DMS153 treated with DMSO at 0.1 percent for 48 hours (cell line): ENCODE measurements at regions not wholly inside any gene's neighbourhood (a gene's known extent, or its start where the extent isn't known, plus 50 kb on each side); places are given as distances from the start of the nearest gene placed in this dataset.
A peak's percentile ranks its signal among the peaks of the same experiment; 100 is the strongest.
"Not testable (repeated sequence)": the region's sequence is repeated elsewhere in the genome, so short reads cannot be mapped to it uniquely, and the experiment has no call there.

Experiments
- DNase-seq: peaks from one replicate; lab custom pipeline; 2025; ENCODE audit not compliant: unreplicated experiment; lab: John Stamatoyannopoulos, UW

DNA sequence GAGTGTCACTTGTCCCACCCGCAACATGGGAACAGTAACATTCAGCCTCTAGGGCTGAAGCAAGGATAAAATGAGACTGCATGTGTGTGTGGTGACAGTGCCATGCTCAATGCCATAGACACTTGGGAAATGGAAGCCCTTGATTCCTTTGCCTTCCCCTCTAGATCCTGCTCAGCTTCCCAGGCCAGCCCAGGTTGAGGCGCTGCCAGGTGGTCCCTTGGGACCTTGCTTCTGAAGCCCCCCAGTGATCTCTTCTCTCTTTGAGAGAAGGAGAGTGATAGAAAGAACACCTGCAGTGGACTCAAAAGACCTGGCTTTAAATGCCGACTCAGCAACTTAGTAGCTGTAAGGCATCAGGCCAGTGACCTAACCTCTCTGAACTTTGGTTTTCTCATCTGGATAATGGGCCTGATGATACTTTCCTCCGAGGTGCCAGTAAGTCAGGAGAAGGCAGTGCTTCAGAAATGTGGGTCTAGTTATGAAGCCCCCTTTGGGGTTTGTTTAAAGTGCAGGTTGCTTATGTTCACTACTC lies 144.5 kb downstream of the RPLP1 start:
- DNase-seq = no peak

DNA sequence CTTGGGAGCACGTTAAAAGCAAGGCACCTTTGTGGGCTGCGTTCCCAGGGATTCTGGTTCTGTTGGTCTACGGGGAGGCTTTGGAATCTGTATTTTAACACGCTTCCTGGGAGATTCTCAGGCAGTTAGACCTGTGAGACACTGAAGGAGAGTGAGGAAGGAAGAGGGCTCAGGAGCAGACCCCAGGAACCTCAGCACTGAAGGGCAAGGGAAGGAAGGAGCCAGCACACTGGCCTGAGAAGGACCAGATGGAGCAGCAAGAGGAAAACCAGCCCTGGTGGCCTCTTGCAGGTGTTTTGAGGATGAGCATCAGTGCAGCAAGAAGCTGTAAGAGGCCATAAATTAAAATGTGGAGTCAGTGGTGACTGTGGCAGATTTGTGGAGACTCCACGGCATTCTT lies 146.7 kb downstream of the RPLP1 start:
- DNase-seq = no peak

DNA sequence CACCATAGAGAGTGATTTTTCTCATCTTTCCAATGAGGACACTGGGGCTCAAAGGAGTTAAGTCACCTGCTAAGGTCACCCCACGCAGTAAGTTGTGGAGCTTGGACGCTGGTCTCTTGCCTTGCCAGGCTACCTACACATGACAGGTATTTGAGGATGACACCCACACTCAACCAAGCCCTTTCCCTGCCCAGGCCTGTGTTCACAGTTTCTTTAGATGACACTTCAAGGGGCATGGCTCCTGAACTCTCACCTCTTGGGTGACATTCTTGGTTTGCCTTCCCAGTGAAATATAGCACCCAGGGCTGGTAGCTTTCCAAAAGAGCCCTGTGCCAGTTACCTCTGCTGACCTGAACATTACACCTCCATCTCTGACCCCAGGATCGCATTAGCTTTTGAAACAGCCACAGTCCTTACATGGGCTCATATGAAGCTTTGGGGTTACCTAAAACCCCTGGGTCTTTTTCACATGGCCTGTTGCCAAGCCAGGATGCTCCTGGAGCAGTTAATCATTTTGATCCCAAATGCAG lies 148.0 kb downstream of the RPLP1 start:
- DNase-seq = no peak

DNA sequence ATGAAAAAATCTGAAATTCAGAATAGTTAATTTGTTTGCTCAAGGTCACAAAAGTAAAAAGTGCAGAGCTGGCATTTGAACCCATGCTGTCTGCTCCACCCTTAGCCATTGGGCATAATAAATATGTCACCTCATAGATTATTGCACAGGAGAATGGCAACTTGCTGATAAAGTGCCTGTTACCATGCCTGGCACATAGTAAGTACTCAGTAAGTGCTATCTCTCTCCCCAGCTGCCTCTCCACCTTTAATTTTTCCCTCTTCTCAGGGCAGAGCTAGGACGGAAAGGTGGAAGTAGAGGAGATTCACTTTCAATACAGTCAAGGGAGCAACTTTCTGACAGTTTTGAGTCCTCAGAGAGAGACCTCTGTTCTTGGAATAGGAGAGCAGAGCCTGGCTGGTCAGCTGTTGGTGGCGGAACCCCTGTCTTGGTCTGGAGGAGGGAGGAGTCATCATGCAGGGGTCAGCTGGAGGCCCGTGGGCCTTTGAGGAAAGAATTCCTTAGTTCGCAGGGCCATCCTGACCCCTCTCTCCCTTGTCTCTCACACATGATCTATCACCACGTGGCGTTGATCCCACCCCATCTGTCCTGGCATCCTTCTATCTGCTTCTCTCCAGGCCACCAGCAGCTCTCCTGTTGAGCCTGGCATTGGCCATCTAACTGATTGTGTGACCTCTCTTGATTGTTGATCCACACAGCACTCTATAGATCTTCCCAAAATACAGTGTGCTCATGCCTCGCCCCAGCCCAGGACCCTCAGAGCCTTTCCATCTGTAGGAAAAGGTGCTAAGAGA lies 149.3 kb downstream of the RPLP1 start:
- DNase-seq = no peak

DNA sequence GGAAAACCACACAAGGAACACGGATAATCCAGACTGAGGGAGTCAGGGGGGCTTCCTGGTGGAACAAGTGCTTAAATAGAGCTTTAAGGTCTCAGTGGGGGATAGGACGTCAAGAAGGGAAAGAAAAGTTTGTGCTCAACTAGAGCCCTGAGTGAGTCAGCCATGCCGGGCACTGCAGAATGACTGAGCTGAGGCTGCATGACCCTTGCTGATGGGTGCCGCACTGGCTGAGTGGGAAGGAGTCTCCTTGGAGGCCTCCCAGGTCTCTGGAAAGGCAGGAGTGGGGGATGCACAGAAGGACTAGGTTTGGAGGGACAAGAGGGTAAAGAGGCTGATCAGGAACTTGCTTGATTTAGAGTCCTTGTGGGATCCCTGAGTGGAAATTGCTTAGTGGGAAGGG lies 150.3 kb downstream of the RPLP1 start:
- no peak for DNase-seq

DNA sequence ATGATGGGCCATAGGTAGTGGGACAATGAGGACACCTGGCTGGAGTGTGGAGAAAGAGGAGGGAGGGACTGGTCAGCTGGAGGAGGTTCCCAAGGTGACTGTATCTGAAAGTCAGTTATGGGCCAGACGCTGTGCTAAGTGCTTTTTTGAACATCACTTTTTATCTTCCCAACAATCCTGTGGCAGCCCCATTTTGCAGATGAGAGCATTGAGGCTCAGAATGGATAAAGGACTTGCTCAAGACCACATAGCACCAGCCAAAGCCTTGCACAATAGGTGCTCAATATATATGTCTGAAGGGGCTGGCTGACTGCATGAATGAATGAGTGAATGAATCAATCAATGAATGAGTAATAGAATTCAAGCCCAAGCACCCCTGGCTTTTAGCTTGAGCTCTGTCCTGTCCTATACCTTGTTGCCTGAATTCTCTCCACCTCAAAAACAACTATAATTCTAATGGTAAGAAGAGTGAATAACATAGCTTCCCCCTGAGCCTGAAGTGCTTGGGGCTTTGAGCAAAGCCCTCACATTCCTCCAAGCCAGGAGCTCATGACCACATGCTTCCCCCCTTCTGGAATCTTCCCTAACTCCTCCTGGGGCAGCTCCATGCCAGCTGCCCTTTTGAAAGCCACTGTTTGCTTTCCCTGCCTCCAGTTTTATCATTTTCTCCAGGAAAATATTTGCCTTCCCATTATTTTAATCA lies 150.9 kb downstream of the RPLP1 start:
- no peak for DNase-seq

DNA sequence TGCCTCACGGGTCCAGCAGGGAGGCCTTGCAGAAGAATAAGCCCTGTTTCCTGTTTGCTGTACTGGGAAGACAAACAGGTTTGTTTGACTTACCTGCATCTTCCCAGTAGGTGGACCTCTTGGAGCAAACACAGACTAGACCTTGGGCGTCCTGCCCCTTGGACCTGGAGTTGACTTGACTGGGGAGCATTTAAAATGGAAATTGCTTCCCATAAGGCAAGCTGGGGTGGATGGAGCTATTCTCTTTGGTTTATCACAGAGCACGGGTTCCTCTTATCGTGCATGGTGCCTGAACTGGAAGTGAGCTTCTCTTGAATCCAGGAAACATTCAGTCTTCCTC lies 151.4 kb downstream of the RPLP1 start:
- peak; percentile 47 for DNase-seq

DNA sequence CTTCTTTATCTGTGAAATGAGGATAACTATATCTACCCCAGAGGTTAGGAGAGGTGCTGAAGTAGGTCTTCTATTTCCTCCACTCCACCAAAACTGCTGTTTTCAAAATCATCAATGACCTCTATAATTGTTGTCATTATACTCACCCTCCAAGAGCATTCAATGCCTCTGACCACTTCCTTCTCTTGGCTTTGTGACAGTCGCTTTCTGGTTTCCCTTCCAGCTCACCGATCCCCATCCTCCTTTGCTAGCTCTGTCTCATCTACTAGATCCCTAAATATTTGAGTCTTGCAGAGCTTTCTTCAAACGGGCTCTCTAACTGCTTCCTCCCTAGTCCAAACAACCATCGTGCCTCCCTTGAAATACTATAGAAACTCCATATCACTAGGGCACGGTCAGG lies 153.5 kb downstream of the RPLP1 start:
- DNase-seq = no peak

DNA sequence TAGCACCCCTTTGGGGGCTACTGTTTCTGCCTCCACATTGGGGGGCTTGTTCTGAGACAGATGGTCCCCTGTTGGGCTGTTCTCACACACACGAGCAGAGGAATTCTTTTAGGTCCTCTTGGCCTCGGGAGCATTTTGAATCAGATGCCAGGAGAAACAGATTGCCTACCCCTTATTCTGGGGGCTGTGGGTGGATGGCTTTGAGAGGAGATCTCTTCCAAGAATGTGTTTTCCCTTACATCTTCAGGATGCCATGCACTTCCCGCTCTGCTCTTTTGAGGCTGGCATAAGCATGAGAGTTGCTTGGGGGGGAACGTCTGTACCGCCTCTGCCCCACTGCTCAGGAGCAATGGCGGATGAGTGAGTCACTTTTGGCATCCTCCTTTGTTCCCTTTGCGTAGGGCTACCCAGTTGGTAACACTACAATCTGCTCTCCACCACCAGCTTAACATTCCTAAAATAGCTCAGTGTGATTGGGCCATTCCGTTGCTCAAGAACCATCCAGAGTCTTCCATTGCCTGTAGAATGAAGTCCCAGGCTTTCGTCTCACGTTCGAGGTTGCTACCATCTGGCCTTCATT lies 154.4 kb downstream of the RPLP1 start:
- DNase-seq = no peak

DNA sequence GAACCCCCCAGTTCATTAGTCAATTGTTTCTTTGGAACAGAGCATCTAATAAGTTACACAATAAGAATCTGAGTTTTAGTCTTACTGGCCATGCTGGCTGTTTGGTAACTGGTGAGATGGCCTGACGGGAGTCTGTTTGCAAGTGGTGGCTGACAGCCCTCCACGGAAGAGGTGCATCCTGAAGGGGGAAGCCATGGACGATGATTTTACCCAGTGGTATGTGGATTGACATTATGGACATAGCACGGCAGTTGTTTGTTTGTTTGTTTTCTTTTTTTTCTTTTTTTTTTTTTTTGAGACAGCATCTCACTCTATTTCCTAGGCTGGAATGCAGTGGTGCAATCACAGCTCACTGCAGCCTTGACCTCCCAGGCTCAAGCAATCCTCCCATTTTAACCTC lies 156.0 kb downstream of the RPLP1 start:
- no peak for DNase-seq

DNA sequence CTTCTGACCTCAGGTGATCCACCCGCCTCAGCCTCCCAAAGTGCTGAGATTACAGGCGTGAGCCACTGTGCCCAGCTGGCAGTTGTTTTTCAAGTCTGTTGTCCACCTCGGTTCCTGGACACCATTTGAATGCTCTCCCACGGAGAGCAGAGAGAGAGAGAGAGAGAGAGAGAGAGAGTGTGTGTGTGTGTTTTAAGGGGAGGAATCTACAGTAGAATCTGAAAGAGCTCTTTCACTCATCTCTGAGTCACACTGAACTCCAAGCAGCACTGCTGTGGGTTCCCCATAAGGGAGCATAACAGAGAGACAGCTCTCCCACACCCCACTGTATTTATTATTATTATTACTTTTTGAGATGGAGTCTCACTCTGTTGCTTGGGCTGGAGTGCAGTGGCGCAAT lies 156.6 kb downstream of the RPLP1 start:
- no peak for DNase-seq

DNA sequence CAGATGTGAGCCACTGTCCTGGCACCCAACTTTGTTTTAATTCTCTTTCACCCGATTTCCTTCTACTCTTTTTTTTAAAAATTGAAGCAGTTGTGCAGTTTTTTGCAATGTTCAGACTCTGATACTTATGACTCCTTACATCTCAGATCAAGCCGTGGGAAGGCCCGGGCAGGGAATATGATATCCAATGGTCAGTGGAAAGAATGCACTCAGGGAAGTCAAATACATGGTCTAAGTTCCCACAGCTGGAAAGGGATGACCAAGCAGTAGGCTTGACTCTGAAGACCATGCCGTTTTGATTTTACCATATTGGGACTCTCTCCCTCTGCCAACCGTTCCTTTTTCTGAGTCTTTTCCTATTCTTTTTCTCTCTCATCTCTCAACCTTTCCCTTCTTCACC lies 157.2 kb downstream of the RPLP1 start:
- DNase-seq = no peak

DNA sequence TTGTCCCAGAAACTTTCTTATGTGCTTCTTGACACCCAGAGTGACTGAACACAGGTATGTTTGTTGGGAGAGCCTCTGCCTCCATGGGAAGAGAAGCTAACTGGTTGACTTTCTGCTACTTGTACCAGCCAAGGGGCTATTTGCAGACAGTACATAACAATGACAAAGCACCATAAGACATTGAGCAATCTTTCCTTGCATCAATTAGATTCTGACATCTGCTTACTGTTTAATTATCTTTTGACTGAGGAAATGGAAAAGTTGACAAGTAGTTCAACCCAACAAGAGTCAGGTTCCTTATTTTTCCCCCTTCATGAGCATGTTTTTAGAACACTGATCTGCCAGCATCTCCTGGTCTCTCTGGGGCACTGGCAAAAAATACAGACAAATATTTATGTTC lies 157.7 kb downstream of the RPLP1 start:
- no peak for DNase-seq

DNA sequence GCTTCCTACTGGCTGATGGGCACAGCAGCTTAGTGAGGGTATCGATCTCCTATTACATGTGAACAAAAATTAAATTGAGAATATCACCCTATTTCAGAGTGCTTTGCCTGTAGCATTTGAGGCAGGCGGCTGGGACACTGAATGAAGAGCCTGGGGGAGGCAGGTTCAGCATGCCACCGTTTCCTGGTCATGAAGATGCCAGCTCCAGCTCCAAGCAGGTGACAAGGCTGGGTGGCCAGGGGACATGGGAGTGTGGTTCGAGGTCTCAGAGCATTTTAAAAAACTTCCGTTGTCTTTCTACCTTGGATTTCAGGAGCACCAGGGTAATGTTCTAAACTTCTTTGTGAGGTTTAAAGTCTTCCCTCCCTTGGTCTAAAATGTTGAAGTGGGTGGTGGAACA lies 158.2 kb downstream of the RPLP1 start:
- DNase-seq = no peak

DNA sequence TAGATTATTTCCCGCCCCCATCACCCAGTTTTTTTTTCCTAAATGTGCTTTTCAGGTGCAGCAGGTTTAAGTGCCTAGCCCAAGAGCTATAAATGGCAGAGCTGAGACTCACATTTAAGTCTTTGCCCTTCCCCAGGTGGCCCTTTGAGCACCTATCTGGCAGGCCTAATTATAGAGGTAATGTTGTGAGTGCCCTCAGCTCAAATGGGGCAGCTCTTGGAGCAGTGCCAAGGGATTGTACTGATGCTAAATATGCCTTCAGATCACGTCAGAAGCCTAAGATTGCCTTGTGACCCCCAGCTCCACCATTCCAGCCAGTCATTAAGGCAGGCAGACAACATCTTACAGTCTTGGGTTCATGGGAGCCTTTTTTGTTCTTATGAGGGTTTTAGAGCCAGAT lies 159.5 kb downstream of the RPLP1 start:
- DNase-seq = no peak

DNA sequence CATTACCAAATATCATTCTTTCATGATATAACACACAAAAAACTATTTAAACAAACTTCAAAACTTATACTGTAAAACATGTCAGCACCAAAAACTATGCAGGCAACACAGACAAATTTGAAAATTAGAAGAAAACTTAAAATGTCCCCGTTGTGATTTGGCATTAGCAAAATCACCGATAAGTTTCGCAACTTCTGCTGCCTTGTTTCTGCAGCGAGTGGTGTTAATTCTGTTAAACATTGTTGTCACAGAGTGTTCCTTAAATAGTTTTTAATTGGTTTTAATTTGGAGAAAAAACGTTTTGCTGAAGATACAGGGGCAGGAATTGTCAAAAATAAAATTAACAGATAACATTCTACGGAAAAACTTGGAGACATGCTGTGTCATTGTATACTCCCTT lies 160.6 kb downstream of the RPLP1 start:
- no peak for DNase-seq

DNA sequence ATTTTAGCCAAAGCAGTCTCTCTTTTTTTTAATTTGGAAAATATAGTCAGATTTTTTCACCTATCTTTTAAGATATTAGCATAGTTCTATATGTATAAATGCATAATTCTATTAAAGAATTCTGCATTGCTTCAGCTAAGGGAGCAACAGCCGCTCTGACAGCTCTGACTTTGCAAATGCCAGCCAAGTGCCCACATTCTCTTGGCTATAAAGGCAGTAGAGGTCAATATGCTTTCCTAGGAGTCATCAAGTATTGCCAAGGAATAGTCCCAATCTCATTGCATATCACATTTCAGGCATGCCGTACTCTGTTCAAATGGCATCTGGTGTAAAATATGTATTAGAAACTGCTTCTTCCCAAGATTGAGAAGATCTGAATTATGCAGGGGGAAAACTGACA lies 161.4 kb downstream of the RPLP1 start:
- DNase-seq = no peak

DNA sequence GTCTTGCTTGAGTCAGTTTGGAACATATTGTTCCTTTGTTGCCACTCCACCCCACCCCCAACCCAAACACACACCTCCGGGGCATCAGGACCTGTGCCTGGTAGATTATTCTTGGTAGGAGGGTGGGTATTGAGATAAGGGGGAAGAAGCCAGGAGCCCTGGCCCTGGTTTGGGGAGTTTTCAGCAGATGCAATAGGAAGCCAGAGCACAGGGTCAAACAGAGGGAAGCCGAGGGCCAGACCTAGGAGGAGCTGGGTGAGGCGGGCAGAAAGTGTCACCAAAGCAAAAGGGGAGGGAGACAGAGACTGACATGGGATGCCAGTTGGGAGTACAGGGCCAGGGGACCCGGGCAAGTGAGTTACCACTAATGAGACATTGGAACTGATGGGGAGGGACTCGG lies 163.1 kb downstream of the RPLP1 start:
- no peak for DNase-seq

DNA sequence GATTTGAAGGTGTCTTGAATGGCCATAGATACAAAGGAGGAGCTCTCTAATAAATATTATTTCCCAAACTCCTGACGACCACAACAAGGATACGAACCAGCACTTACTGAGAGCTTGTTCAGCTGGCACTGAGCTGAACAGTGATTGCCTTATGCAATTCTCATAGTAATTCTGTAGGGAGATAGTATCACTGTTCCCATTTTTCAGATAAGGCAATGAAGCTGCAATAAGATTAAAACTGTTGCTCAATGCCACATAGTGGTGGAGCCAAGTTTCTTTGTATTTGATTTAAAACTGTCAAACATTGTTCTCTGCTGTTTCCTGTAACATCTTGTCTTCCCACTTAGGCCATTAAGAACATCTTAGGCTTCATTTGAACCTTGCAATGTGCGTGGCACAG lies 163.9 kb downstream of the RPLP1 start:
- DNase-seq = no peak

DNA sequence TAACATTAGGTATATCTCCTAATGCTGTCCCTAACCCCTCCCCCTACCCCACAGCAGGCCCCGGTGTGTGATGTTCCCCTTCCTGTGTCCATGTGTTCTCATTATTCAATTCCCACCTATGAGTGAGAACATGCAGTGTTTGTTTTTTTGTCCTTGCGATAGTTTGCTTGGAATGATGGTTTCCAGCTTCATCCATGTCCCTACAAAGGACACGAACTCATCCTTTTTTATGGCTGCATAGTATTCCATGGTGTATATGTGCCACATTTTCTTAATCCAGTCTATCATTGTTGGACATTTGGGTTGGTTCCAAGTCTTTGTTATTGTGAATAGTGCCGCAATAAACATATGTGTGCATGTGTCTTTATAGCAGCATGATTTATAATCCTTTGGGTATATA lies 164.5 kb downstream of the RPLP1 start:
- not testable (repeated sequence) for DNase-seq

DNA sequence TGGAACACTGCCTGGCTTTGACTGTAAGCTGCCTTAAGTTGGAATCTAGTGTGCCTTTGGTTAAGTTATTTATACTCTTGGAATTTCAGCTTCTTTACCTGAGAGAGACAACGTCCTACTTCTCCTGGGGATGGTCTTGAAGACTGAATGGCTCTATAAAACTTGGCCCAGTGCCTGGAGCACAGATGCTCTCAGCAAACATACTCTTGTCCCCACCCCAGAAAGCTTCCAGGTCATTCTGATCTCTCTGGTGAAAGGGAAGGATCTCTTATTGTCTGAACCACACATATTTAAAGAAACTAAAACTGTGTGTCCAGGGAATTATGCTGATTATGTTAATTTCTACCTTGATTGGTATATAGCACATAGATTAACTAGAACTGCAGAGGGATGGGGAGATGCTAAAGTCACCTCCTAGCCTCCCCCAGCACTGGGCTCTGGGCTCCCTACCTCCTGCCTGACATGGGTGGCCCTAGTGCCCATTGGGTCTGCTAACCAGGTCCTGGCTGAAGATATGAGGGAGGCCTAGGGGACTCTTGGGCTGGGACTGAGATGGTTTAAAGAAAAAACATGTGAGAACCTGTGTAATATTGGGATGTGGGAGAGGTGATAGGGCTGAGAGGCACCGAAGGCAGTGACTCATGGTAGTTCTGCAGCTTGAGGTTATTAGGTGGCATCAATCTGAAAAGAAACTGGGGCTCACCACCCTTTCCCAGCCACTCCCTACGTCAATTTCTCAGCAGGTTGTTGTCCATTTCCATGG lies 171.0 kb downstream of the RPLP1 start:
- no peak for DNase-seq
